Stimulated activated CD4-positive, alpha-beta T cell treated with anti-CD3 and anti-CD28 coated beads, TNF-alpha, amount 100 ng/mL, for 24 hours (primary cell): ENCODE measurements at regions not wholly inside any gene's neighbourhood (a gene's known extent, or its start where the extent isn't known, plus 50 kb on each side); places are given as distances from the start of the nearest gene placed in this dataset.
"Not testable (repeated sequence)": the region's sequence is repeated elsewhere in the genome, so short reads cannot be mapped to it uniquely, and the experiment has no call there.

ENCODE experiments used
- DNase-seq, 3 experiments: peaks; one replicate each; pipeline ENCODE4 v3.0.0-alpha.2; 2020; ENCODE audit warnings: low read depth in 3 of 3

DNA sequence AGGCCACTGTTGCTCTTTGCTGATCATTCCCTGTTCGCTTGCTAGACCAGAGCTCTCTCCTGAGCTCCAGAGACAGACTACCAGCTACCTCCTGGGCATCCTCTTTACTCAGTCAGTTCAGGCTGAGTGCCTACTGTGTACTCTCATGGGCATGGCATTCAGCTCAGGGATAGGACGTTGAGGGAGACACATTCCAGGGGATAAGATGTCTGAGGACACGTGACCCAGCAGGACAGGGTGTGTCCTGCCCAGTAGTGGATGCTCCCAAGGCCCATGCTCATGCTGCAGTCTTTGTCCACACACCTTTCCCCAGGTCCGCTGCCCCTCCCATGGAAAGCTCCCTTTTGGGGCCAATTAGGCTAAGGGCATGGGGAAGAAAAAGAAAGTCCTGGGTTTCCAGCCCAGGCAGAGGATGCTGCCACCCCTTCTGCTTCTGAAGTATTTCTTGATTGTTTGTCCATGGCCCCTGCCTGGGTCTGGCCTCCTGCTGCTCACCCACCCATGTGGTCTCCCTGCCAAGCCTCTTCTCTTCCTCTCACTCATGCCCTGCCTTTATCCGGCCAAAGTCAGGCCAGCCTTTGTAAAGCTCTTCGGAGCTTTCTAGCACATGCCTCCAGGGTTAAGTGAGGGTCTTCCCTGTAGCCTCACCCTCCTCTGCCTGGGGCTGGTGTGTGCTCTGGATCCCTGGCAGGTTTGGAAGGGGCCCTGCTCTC, 60.5 kb upstream of the PITX1 start:
- no peak for DNase-seq

DNA sequence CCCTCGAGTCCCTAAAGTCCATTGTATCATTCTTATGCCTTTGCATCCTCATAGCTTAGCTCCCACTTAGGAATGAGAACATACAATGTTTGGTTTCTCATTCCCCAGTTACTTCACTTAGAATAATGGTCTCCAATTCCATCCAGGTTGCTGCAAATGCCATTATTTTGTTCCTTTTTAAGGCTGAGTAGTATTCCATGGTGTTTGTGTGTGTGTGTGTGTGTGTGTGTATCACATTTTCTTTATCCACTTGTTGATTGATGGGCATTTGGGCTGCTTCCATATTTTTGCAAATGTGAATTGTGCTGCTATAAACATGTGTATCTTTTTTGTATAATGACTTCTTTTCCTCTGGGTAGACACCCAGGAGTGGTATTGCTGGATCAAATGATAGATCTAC, 59.5 kb upstream of the PITX1 start:
- DNase-seq, result not testable (repeated sequence)

DNA sequence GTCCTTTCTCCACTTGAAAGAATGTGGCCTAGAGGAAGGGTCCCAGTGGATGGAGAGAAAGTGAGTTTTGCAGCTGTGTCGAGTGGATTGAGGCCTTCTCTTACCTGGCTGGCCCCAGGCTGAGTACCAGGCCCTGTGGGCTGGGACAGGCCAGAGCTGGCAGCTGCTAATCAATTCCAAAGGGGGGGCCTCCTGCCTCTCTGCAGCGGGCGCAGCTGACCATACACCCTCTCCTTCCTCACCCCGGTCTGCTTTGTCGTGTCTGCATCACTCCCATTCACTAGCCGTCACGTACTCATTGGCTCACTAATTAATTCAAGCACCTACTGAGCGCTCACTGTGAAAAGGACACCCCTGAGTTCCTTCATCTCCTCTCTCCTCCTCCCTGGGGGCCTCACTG, 58.4 kb upstream of the PITX1 start:
- DNase-seq, result no peak

DNA sequence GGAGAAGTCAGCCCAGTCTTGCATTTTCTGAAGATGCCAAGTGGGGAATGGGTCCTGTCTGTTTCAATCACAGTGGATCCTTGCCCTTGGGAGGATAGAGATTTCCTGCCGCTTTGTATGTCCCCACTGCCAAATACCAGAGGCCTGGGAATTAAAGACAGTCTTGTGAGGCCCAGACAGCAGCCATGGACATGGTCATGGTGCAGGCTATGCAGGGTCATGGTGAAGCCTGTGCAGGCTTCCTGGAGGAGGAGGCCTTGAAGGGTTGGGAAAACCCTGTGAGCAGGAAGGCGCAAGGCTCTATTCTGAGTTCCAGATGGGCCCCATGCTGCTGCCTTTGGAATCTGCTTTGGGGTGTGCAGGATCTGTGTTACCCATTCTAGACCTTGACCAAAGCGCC, 57.3 kb upstream of the PITX1 start:
- DNase-seq, result no peak

DNA sequence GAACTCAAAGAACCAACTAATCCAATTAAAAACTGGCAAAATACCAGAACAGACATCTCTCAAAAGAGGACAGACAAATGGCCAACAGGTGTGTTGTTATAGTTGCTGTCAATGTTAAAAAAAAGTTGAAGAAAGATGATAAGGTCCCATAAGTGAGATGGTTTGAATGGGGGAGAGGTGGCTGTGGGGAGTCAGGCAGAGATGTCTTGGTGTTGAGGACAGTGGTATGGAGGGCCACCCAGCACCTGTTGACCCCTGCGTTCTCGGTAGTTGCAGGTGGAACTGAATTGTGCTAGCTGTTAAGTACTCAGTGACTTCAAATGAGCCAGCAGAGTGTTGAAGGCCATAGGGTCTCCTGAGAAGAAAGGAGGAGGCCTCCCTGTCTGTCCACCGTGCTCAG, 55.9 kb upstream of the PITX1 start:
- no peak for DNase-seq

DNA sequence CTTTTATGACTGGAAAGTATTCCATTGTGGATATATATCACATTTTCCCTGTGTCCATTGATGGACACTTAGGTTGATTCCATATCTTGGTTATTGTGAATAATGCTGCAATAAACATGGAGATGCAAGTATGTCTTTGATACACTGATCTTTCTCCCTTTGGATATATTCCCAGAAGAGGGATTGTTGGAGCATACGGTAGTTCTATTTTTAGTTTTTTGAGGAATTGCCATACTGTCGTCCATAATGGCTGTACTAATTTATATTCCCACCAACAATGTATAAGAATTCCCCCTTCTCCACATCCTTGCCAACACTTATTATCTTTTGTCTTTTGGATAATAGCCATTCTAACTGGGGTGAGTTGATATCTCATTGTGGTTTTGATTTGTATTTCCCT, 54.9 kb upstream of the PITX1 start:
- no peak for DNase-seq

DNA sequence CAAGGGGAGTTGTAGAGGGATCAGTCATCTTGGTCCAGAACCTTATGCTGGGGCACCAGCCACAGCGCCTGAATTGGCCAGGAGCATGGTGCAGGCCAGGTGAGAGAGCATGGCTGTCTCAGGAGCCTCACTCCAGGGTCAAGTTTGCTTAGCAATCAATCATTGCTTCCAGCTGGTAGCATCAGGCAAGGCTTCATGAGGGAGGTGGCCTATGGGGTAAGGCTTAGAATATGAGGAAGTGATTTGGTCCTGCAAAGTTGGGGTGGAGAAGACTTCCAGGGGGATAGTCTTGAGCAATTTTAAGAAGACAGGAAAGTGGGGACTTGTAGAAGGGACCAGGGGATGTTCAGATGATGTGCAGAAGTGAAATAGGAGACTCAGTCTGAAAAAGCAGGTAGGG, 53.9 kb upstream of the PITX1 start:
- DNase-seq, result no peak

DNA sequence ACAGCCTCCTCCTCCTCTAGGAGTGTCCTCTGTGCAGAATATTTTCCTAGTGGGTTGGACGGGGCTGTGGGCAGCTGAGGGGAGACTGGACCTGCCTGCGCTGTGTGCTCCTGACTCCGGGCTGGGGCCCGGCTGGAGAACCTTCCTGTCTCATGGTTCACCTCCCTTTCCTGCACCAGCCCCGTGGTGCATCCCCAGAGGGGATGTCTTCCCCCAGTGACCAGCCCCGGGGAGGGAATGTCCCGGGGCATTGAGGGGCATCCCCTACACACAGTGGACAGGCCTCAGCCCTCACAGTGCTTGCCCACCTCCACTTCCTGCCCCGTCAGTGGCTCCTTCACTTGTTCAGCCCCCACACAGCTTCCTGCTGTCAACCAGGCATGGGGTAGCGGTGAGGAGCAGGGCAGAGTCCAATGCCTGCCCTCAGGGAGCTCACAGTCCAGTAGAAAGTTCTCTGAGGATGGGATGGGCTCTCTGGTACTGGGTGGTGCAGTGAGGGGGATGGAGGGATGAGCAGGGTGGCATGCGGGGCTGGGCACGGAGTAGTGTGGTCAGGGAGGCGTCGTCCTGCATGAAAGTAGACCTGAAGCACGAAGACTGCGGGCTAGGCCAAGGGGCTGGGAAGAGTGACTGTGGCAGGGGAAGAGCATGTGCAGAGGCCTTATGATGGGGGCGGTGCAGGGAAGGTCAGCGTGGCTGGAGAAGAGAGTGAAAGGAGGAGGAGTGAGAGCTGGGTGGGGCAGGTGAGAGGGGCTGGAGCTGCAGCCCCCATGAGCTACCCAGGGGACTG, 52.1 kb upstream of the PITX1 start:
- DNase-seq, result no peak

DNA sequence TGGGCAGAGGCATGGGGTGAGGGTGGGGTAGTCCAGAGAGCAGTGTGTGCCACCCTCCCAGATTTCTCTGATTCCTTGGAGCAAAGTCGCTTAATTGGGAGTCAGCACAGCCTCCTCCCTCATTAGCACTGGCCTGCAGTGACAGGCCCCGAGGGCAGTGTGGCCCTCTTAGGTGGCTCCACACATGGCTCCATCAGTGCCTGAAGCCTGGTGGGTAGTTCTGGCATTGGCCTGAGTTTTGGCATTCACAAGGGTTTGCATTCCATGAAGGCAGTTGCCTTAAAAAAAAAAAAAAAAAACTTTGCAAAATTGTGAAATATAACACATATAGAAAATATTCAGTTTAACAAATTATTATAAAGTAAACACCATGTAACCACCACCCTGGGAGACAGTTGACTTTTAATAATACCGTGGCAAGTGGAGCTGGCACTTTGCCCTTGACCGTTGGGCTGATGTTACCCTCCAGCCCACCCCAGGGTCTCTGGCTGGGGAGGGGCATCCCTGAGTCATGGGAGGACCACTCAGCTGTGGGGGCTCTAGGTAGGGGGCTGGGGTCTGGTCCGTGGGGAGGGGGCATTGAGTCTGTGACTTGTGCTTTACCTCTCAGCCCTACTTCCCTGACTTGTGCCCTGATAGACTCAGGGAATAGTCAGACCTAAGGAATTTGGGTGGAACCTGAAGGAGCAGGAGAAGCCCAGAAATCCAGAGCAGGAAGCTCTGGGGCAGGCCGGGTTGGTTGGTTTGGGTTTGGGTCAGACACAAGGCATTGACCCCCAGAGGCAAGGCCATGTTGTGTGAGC, 51.3 kb upstream of the PITX1 start:
- no peak for DNase-seq
